Right lobe of liver (tissue), 6 donors: ENCODE measurements at regions not wholly inside any gene's neighbourhood (a gene's known extent, or its start where the extent isn't known, plus 50 kb on each side); places are given as distances from the start of the nearest gene placed in this dataset.
A peak's percentile ranks its signal among the peaks of the same experiment; 100 is the strongest.

Experiments
- ATAC-seq, 4 donors: fragments of 200-7000 bp; cut with Tn5 transposase; one replicate each; pipeline ENCODE4 v1.9.1; 2020; ENCODE audit warnings: mild to moderate bottlenecking in 4 of 4, moderate library complexity in 4 of 4
- DNase-seq, 3 donors: peaks; one replicate each; pipeline ENCODE4 v3.0.0-alpha.2; 2020
- H3K27ac ChIP-seq, 3 donors: fragments of 200-600 bp; one replicate each; pipeline ENCODE4 v1.8.0; 2022
- H3K27me3 ChIP-seq, 2 donors: fragments of 200-600 bp; one replicate each; pipeline ENCODE4 v1.8.0; 2022
- H3K36me3 ChIP-seq, 4 donors: fragments of 200-600 bp; sonication (generic) in 1 of 4; one replicate each; pipeline versions ENCODE4 v1.5.1 to v1.8.0; 2017 to 2022; ENCODE audit warnings: control low read depth in 1 of 4
- H3K4me1 ChIP-seq, 4 donors: fragments of 200-600 bp; sonication (generic) in 1 of 4; one replicate each; pipeline versions ENCODE4 v1.5.1 to v1.8.0; 2017 to 2022; ENCODE audit warnings: control low read depth in 1 of 4
- H3K4me3 ChIP-seq, 3 donors: fragments of 200-600 bp; one replicate each; pipeline ENCODE4 v1.8.0; 2022
- H3K9me3 ChIP-seq, 4 donors: fragments of 200-600 bp; sonication (generic) in 1 of 4; one replicate each; pipeline versions ENCODE4 v1.5.1 to v1.8.0; 2017 to 2022; ENCODE audit warnings: control low read depth in 1 of 4
- CTCF ChIP-seq, 4 donors: fragments of 200-600 bp in 3 of 4; fragments of 450-650 bp in 1 of 4; IDR thresholded peaks; one replicate each; pipeline versions ENCODE4 v1.5.1 to v1.8.0; 2016 to 2022; ENCODE audit warnings: antibody characterized with exemption in 4 of 4, mild to moderate bottlenecking in 2 of 4
- POLR2A ChIP-seq: fragments of 450-650 bp; IDR thresholded peaks from one replicate; pipeline ENCODE4 v1.6.1; 2017; ENCODE audit warnings: antibody characterized with exemption, mild to moderate bottlenecking
- WGBS: methylation state at CpG from one replicate; pipeline ENCODE4 v1.1.6; 2018; ENCODE audit warnings: low coverage, low lambda C conversion rate; ENCODE audit not compliant: insufficient coverage; ENCODE audit errors: missing lambda C conversion rate; 5-methylcytosine and 5-hydroxymethylcytosine counted together
- intact Hi-C, 2 donors: fragments of 100-400 bp; cut with DNase I; formaldehyde crosslinking; loops; one replicate each; pipeline versions ENCODE4 v1.11.2 to v1.14.1; 2022
- donor health status: DM: no; HTN: yes; CAD: no.
- donor health status: DM: no; HTN: no; CAD: no.
- donor health status: DM: no; HTN: no; CAD: no.
- donor health status: DM: no; HTN: yes; CAD: no.
- donor health status: DM: no; HTN: yes; CAD: no.

GRCh38 chr3:187995667-187996066 lies 158.3 kb upstream of the LPP start:
- TF ChIP-seq POLR2A (no peak), CTCF (IDR thresholded peaks at IDR 0.05) (no peak)
- no peak for ATAC-seq

GRCh38 chr3:187996609-187997008 lies 157.3 kb upstream of the LPP start:
- Histone ChIP-seq H3K27ac (peak overlapping the region in 1 of 3 donors; percentile 6), H3K4me1 (peaks cover 0 to 52% (median 20%) of the 10 kb centered on the region in 4 donors), H3K27me3 (no peaks in the 10 kb centered on the region), H3K36me3 (no peaks in the 10 kb centered on the region), H3K9me3 (no peaks in the 10 kb centered on the region), H3K4me3 (no peak overlapping the region)
- WGBS = 92% methylated on average over 2 of the region's 2 CpGs
- intact Hi-C loops = no loop called here
- DNase-seq = no peak
- no peak for ATAC-seq
- TF ChIP-seq CTCF (IDR thresholded peaks at IDR 0.05) (no peak), POLR2A (no peak)

More at GRCh38 chr3:187995667-187996066, 158.3 kb upstream of the LPP start:
- Histone ChIP-seq H3K4me3 (no peak overlapping the region), H3K27ac (no peak overlapping the region), H3K9me3 (no peaks in the 10 kb centered on the region), H3K27me3 (no peaks in the 10 kb centered on the region), H3K36me3 (no peaks in the 10 kb centered on the region), H3K4me1 (peaks cover 0 to 42% (median 16%) of the 10 kb centered on the region in 4 donors)
- intact Hi-C loops = no loop called here
- no peak for DNase-seq

GRCh38 chr3:187997490-187997889 lies 156.5 kb upstream of the LPP start:
- no peaks in the 10 kb centered on the region for H3K36me3 ChIP-seq

GRCh38 chr3:187997946-187998561 lies 155.9 kb upstream of the LPP start:
- DNase-seq (peak in 2 of 3 donors; percentile 57 to 79), ATAC-seq (peak; percentile 68 to 87 (median 78))
- WGBS = 38% methylated on average over 9 of the region's 9 CpGs

More at GRCh38 chr3:187997490-187997889, 156.5 kb upstream of the LPP start:
- ATAC-seq = peak in 2 of 4 donors; percentile 7 to 16
- peaks cover 0 to 60% (median 25%) of the 10 kb centered on the region in 4 donors for H3K4me1 ChIP-seq
- intact Hi-C loops = no loop called here
- no peaks in the 10 kb centered on the region for H3K27me3 ChIP-seq
- TF ChIP-seq POLR2A (no peak), CTCF (IDR thresholded peaks at IDR 0.05) (no peak)
- no peaks in the 10 kb centered on the region for H3K9me3 ChIP-seq
- 41% methylated on average over 5 of the region's 5 CpGs for WGBS
- H3K27ac ChIP-seq = peak overlapping the region; percentile 32 to 85 (median 74)
- no peak for DNase-seq
- no peak overlapping the region for H3K4me3 ChIP-seq

More at GRCh38 chr3:187997946-187998561, 155.9 kb upstream of the LPP start:
- H3K9me3 ChIP-seq = no peaks in the 10 kb centered on the region
- peak overlapping the region; percentile 58 to 85 (median 74) for H3K27ac ChIP-seq
- H3K36me3 ChIP-seq = no peaks in the 10 kb centered on the region
- H3K27me3 ChIP-seq = no peaks in the 10 kb centered on the region
- no peak overlapping the region for H3K4me3 ChIP-seq
- intact Hi-C loops = no loop called here
- H3K4me1 ChIP-seq = peaks cover 0 to 66% (median 28%) of the 10 kb centered on the region in 4 donors
- TF ChIP-seq POLR2A (no peak), CTCF (IDR thresholded peaks at IDR 0.05) (no peak)
